Astrocyte of the spinal cord (primary cell): ENCODE measurements at regions not wholly inside any gene's neighbourhood (a gene's known extent, or its start where the extent isn't known, plus 50 kb on each side); places are given as distances from the start of the nearest gene placed in this dataset.

Source experiments
- DNase-seq: peaks from one replicate; pipeline ENCODE4 v3.0.0; 2011; ENCODE audit warnings: low read depth, low spot score
- H3K4me3 ChIP-seq: 2 replicates; pipeline ENCODE4 v1.5.1; 2011; ENCODE audit warnings: low read depth, mild to moderate bottlenecking, low read length, moderate library complexity
- CTCF ChIP-seq: IDR thresholded peaks from 2 replicates; pipeline ENCODE4 v1.5.1; 2012; ENCODE audit warnings: low read depth, mild to moderate bottlenecking, low read length, inconsistent platforms
- in situ Hi-C: cut with HindIII; loops from 2 replicates; pipeline ENCODE4 v1.10.0; 2017; ENCODE audit warnings: low sequenced_read_pairs

GRCh38 chr12:20030826-20031225, 337.5 kb upstream of the PDE3A start:
- in situ Hi-C loops, result no loop called here
- H3K4me3 ChIP-seq, result no peak overlapping the region
- TF ChIP-seq CTCF, result no peak
- DNase-seq, result no peak

GRCh38 chr12:20039562-20039961, 328.8 kb upstream of the PDE3A start:
- in situ Hi-C loops, result no loop called here

GRCh38 chr12:20040184-20040583, 328.2 kb upstream of the PDE3A start:
- in situ Hi-C loops, result no loop called here
- no peak overlapping the region for H3K4me3 ChIP-seq
- DNase-seq, result no peak
- TF ChIP-seq CTCF, result no peak

More at GRCh38 chr12:20039562-20039961, 328.8 kb upstream of the PDE3A start:
- no peak for TF ChIP-seq CTCF
- H3K4me3 ChIP-seq, result no peak overlapping the region
- DNase-seq, result no peak

- in situ Hi-C loops, result no loop called here
- no peak for DNase-seq
- no peak overlapping the region for H3K4me3 ChIP-seq
- no peak for TF ChIP-seq CTCF
These were observed 327.5 kb upstream of the PDE3A start for GRCh38 chr12:20040831-20041230.

GRCh38 chr12:20044351-20044750, 324.0 kb upstream of the PDE3A start:
- no peak for TF ChIP-seq CTCF
- DNase-seq, result no peak
- in situ Hi-C loops, result no loop called here
- no peak overlapping the region for H3K4me3 ChIP-seq

- TF ChIP-seq CTCF, result no peak
- DNase-seq, result peak; percentile 16
- H3K4me3 ChIP-seq, result no peak overlapping the region
- in situ Hi-C loops, result no loop called here
These were observed 323.5 kb upstream of the PDE3A start for GRCh38 chr12:20044846-20045245.

- TF ChIP-seq CTCF, result no peak
- in situ Hi-C loops, result no loop called here
- H3K4me3 ChIP-seq, result no peak overlapping the region
- DNase-seq, result no peak
These were observed 320.4 kb upstream of the PDE3A start for GRCh38 chr12:20047901-20048300.
